ENCODE measurements at regions not wholly inside any gene's neighbourhood (a gene's known extent, or its start where the extent isn't known, plus 50 kb on each side); places are given as distances from the start of the nearest gene placed in this dataset.

- H4K91ac ChIP-seq (ENCODE audit: low read length), result no peak overlapping the region
- no peaks in the 10 kb centered on the region for H3K4me1 ChIP-seq (ENCODE audit: control insufficient read depth, insufficient read depth, low read depth, low read length)
- H3K4me2 ChIP-seq (ENCODE audit: low read length, poor library complexity, severe bottlenecking), result no peak overlapping the region
- 93% methylated on average over 2 of the region's 2 CpGs for WGBS
- DNase-seq, result no peak
- no peak overlapping the region for H2BK15ac ChIP-seq (ENCODE audit: low read depth, poor library complexity, severe bottlenecking)
- no peak overlapping the region for H3K4ac ChIP-seq (ENCODE audit: low read depth in 1 of 2, low read length in 2 of 2)
- H2BK120ac ChIP-seq (ENCODE audit: low read depth, low read length), result no peak overlapping the region
- H3K23ac ChIP-seq (ENCODE audit: low read length in 2 of 2), result no peak overlapping the region
- no peak overlapping the region for H4K8ac ChIP-seq (ENCODE audit: low read length)
- H2BK12ac ChIP-seq (ENCODE audit: low read length in 2 of 2), result no peak overlapping the region
- no peak overlapping the region for H3K9ac ChIP-seq (ENCODE audit: low read length)
- no peak overlapping the region for H2AFZ ChIP-seq (ENCODE audit: low read depth, low read length)
- H3K18ac ChIP-seq (ENCODE audit: low read depth in 1 of 2, low read length in 2 of 2), result no peak overlapping the region
- H2AK5ac ChIP-seq (ENCODE audit: low read length, severe bottlenecking), result no peak overlapping the region
- H3K9me3 ChIP-seq (ENCODE audit: control insufficient read depth, low read length), result no peaks in the 10 kb centered on the region
- H3K79me1 ChIP-seq (replicated peaks; ENCODE audit: low read length, poor library complexity, severe bottlenecking), result no peaks in the 10 kb centered on the region
- H3K4me3 ChIP-seq (ENCODE audit: insufficient read depth in 1 of 2, low read depth in 1 of 2, low read length in 2 of 2), result no peak overlapping the region
- no peaks in the 10 kb centered on the region for H3K36me3 ChIP-seq (ENCODE audit: control insufficient read depth in 1 of 2, insufficient read depth in 2 of 2, low read depth in 1 of 2, low read length in 2 of 2)
- H3K27ac ChIP-seq (ENCODE audit: low read length, poor library complexity, severe bottlenecking), result no peak overlapping the region
- no peak overlapping the region for H3K14ac ChIP-seq (ENCODE audit: low read length in 2 of 2)
- H2BK5ac ChIP-seq (ENCODE audit: low read depth, low read length, poor library complexity, severe bottlenecking), result no peak overlapping the region
- peaks cover 0 to 3% of the 10 kb centered on the region in 2 experiments for H3K27me3 ChIP-seq (ENCODE audit: control insufficient read depth in 1 of 2, insufficient read depth in 1 of 2, low read length in 2 of 2)
Measured at GRCh38 chr4:108291137-108291536, 122.4 kb upstream of the LEF1 start.

- Histone ChIP-seq H4K91ac (ENCODE audit: low read length) (no peak overlapping the region), H4K8ac (ENCODE audit: low read length) (no peak overlapping the region)
- WGBS, result 83% methylated on average over 1 of the region's 1 CpG
Measured at GRCh38 chr4:108287834-108288413, 119.2 kb upstream of the LEF1 start.

DNA sequence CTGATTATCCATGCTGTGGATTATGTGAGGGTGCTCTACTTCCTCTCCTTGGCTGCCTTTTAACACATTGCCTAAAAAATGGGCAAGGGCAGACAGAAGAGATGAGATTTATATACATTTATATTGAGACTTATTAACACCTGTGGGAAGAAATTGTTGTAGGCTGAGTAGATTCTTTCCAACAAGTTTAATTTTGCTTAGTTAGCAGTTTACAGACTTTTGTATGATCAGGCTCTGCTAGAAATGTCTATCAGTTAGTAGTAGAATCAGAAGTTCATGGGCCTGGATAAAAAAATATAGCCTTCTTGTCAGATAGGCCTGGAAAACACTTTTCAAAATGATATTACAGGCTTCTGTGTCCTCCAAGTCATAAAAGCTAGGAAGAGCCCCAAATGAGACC is 111.3 kb upstream of the LEF1 start:
- no peak for DNase-seq
- Histone ChIP-seq H3K9me3 (ENCODE audit: control insufficient read depth, low read length) (no peaks in the 10 kb centered on the region), H3K9ac (ENCODE audit: low read length) (no peak overlapping the region), H3K4me3 (ENCODE audit: insufficient read depth in 1 of 2, low read depth in 1 of 2, low read length in 2 of 2) (no peak overlapping the region), H2BK12ac (ENCODE audit: low read length in 2 of 2) (no peak overlapping the region), H3K4me1 (ENCODE audit: control insufficient read depth, insufficient read depth, low read depth, low read length) (no peaks in the 10 kb centered on the region), H3K79me1 (replicated peaks; ENCODE audit: low read length, poor library complexity, severe bottlenecking) (no peaks in the 10 kb centered on the region), H2BK120ac (ENCODE audit: low read depth, low read length) (no peak overlapping the region), H3K27me3 (ENCODE audit: control insufficient read depth in 1 of 2, insufficient read depth in 1 of 2, low read length in 2 of 2) (no peaks in the 10 kb centered on the region), H2AFZ (ENCODE audit: low read depth, low read length) (no peak overlapping the region), H3K14ac (ENCODE audit: low read length in 2 of 2) (no peak overlapping the region), H3K18ac (ENCODE audit: low read depth in 1 of 2, low read length in 2 of 2) (no peak overlapping the region), H4K91ac (ENCODE audit: low read length) (no peak overlapping the region), H3K27ac (ENCODE audit: low read length, poor library complexity, severe bottlenecking) (no peak overlapping the region), H4K8ac (ENCODE audit: low read length) (no peak overlapping the region), H3K4me2 (ENCODE audit: low read length, poor library complexity, severe bottlenecking) (no peak overlapping the region), H3K36me3 (ENCODE audit: control insufficient read depth in 1 of 2, insufficient read depth in 2 of 2, low read depth in 1 of 2, low read length in 2 of 2) (no peaks in the 10 kb centered on the region), H2BK5ac (ENCODE audit: low read depth, low read length, poor library complexity, severe bottlenecking) (no peak overlapping the region), H2BK15ac (ENCODE audit: low read depth, poor library complexity, severe bottlenecking) (no peak overlapping the region), H3K23ac (ENCODE audit: low read length in 2 of 2) (no peak overlapping the region), H2AK5ac (ENCODE audit: low read length, severe bottlenecking) (no peak overlapping the region), H3K4ac (ENCODE audit: low read depth in 1 of 2, low read length in 2 of 2) (no peak overlapping the region)

More at GRCh38 chr4:108287834-108288413, 119.2 kb upstream of the LEF1 start:
- no peak overlapping the region for H3K27ac ChIP-seq (ENCODE audit: low read length, poor library complexity, severe bottlenecking)
- no peak overlapping the region for H3K9ac ChIP-seq (ENCODE audit: low read length)
- DNase-seq, result no peak
- H2AFZ ChIP-seq (ENCODE audit: low read depth, low read length), result no peak overlapping the region
- H2AK5ac ChIP-seq (ENCODE audit: low read length, severe bottlenecking), result no peak overlapping the region
- H3K14ac ChIP-seq (ENCODE audit: low read length in 2 of 2), result no peak overlapping the region
- no peak overlapping the region for H2BK5ac ChIP-seq (ENCODE audit: low read depth, low read length, poor library complexity, severe bottlenecking)
- H3K79me1 ChIP-seq (replicated peaks; ENCODE audit: low read length, poor library complexity, severe bottlenecking), result no peaks in the 10 kb centered on the region
- H3K4me1 ChIP-seq (ENCODE audit: control insufficient read depth, insufficient read depth, low read depth, low read length), result no peaks in the 10 kb centered on the region
- H2BK12ac ChIP-seq (ENCODE audit: low read length in 2 of 2), result no peak overlapping the region
- H3K4me3 ChIP-seq (ENCODE audit: insufficient read depth in 1 of 2, low read depth in 1 of 2, low read length in 2 of 2), result no peak overlapping the region
- H3K23ac ChIP-seq (ENCODE audit: low read length in 2 of 2), result no peak overlapping the region
- no peak overlapping the region for H3K18ac ChIP-seq (ENCODE audit: low read depth in 1 of 2, low read length in 2 of 2)
- no peak overlapping the region for H2BK120ac ChIP-seq (ENCODE audit: low read depth, low read length)
- no peaks in the 10 kb centered on the region for H3K27me3 ChIP-seq (ENCODE audit: control insufficient read depth in 1 of 2, insufficient read depth in 1 of 2, low read length in 2 of 2)
- H3K36me3 ChIP-seq (ENCODE audit: control insufficient read depth in 1 of 2, insufficient read depth in 2 of 2, low read depth in 1 of 2, low read length in 2 of 2), result no peaks in the 10 kb centered on the region
- no peak overlapping the region for H2BK15ac ChIP-seq (ENCODE audit: low read depth, poor library complexity, severe bottlenecking)
- H3K4me2 ChIP-seq (ENCODE audit: low read length, poor library complexity, severe bottlenecking), result no peak overlapping the region
- H3K9me3 ChIP-seq (ENCODE audit: control insufficient read depth, low read length), result no peaks in the 10 kb centered on the region
- H3K4ac ChIP-seq (ENCODE audit: low read depth in 1 of 2, low read length in 2 of 2), result no peak overlapping the region

- no peak overlapping the region for H4K91ac ChIP-seq (ENCODE audit: low read length)
- no peak overlapping the region for H3K4me2 ChIP-seq (ENCODE audit: low read length, poor library complexity, severe bottlenecking)
- no peak overlapping the region for H2BK120ac ChIP-seq (ENCODE audit: low read depth, low read length)
- WGBS, result 94% methylated on average over 2 of the region's 3 CpGs
- H4K8ac ChIP-seq (ENCODE audit: low read length), result no peak overlapping the region
- no peak overlapping the region for H3K27ac ChIP-seq (ENCODE audit: low read length, poor library complexity, severe bottlenecking)
- no peak overlapping the region for H3K4me3 ChIP-seq (ENCODE audit: insufficient read depth in 1 of 2, low read depth in 1 of 2, low read length in 2 of 2)
- peak overlapping the region in 1 of 2 experiments; percentile 13 for H3K18ac ChIP-seq (ENCODE audit: low read depth in 1 of 2, low read length in 2 of 2)
- H2BK12ac ChIP-seq (ENCODE audit: low read length in 2 of 2), result peak overlapping the region in 1 of 2 experiments; percentile 27
- peak overlapping the region in 1 of 2 experiments; percentile 30 for H3K14ac ChIP-seq (ENCODE audit: low read length in 2 of 2)
- H3K4ac ChIP-seq (ENCODE audit: low read depth in 1 of 2, low read length in 2 of 2), result no peak overlapping the region
- H3K27me3 ChIP-seq (ENCODE audit: control insufficient read depth in 1 of 2, insufficient read depth in 1 of 2, low read length in 2 of 2), result no peaks in the 10 kb centered on the region
- no peaks in the 10 kb centered on the region for H3K9me3 ChIP-seq (ENCODE audit: control insufficient read depth, low read length)
- H2BK5ac ChIP-seq (ENCODE audit: low read depth, low read length, poor library complexity, severe bottlenecking), result no peak overlapping the region
- H2AK5ac ChIP-seq (ENCODE audit: low read length, severe bottlenecking), result no peak overlapping the region
- H2AFZ ChIP-seq (ENCODE audit: low read depth, low read length), result no peak overlapping the region
- DNase-seq, result no peak
- no peaks in the 10 kb centered on the region for H3K79me1 ChIP-seq (replicated peaks; ENCODE audit: low read length, poor library complexity, severe bottlenecking)
- H2BK15ac ChIP-seq (ENCODE audit: low read depth, poor library complexity, severe bottlenecking), result no peak overlapping the region
- no peak overlapping the region for H3K9ac ChIP-seq (ENCODE audit: low read length)
- H3K36me3 ChIP-seq (ENCODE audit: control insufficient read depth in 1 of 2, insufficient read depth in 2 of 2, low read depth in 1 of 2, low read length in 2 of 2), result no peaks in the 10 kb centered on the region
- H3K23ac ChIP-seq (ENCODE audit: low read length in 2 of 2), result no peak overlapping the region
- no peaks in the 10 kb centered on the region for H3K4me1 ChIP-seq (ENCODE audit: control insufficient read depth, insufficient read depth, low read depth, low read length)
Measured at GRCh38 chr4:108276690-108277089, 108.0 kb upstream of the LEF1 start.
